Left colon (tissue), 2 donors: ENCODE measurements at regions not wholly inside any gene's neighbourhood (a gene's known extent, or its start where the extent isn't known, plus 50 kb on each side); places are given as distances from the start of the nearest gene placed in this dataset.
"Not testable (repeated sequence)": the region's sequence is repeated elsewhere in the genome, so short reads cannot be mapped to it uniquely, and the experiment has no call there.

Experiments used
- ATAC-seq: fragments of 200-7000 bp; cut with Tn5 transposase; one replicate; pipeline ENCODE4 v1.9.1; 2020; ENCODE audit warnings: mild to moderate bottlenecking, moderate library complexity
- DNase-seq, 2 donors: peaks; one replicate each; pipeline ENCODE4 v3.0.0-alpha.2; 2020
- intact Hi-C, 2 donors: fragments of 100-400 bp; cut with DNase I in 1 of 2; cut with micrococcal nuclease in 1 of 2; formaldehyde crosslinking; loops; one replicate each; pipeline versions ENCODE4 v1.11.2 to v1.14.0; 2022; cut with DNase I, micrococcal nuclease
- donor health status: DM: no; HTN: no; CAD: no.
- donor health status: DM: yes; HTN: yes; CAD: no.

- intact Hi-C loops: no loop called here
- no peak for DNase-seq
- ATAC-seq: no peak
Measured at GRCh38 chr6:11855743-11856142, 77.1 kb upstream of the ADTRP start.

GRCh38 chr6:11854408-11855165 is 76.0 kb upstream of the ADTRP start:
- ATAC-seq (no peak), DNase-seq (no peak)
- intact Hi-C loops: no loop called here

- no peak for ATAC-seq
- DNase-seq: no peak
- intact Hi-C loops: no loop called here
Measured at GRCh38 chr6:11853678-11854407, 75.2 kb upstream of the ADTRP start.

- DNase-seq: no peak
- ATAC-seq: no peak
- intact Hi-C loops: no loop called here
Measured at GRCh38 chr6:11852061-11852651, 73.6 kb upstream of the ADTRP start.

GRCh38 chr6:11851387-11851786 is 72.8 kb upstream of the ADTRP start:
- DNase-seq: no peak
- no peak for ATAC-seq
- intact Hi-C loops: no loop called here

GRCh38 chr6:11848852-11849731 is 70.5 kb upstream of the ADTRP start:
- ATAC-seq (peak; percentile 69), DNase-seq (no peak)
- intact Hi-C loops: no loop called here

- intact Hi-C loops: no loop called here
- no peak for ATAC-seq
- no peak for DNase-seq
Measured at GRCh38 chr6:11848346-11848651, 69.7 kb upstream of the ADTRP start.

- ATAC-seq: no peak
- intact Hi-C loops: no loop called here
- no peak for DNase-seq
Measured at GRCh38 chr6:11847515-11848345, 69.1 kb upstream of the ADTRP start.

- intact Hi-C loops, ATAC-seq, DNase-seq: not testable (repeated sequence)
Measured at GRCh38 chr6:11847068-11847467, 68.5 kb upstream of the ADTRP start.

- no peak for DNase-seq
- no peak for ATAC-seq
- intact Hi-C loops: no loop called here
Measured at GRCh38 chr6:11845664-11846577, 67.3 kb upstream of the ADTRP start.

- DNase-seq, intact Hi-C loops, ATAC-seq: not testable (repeated sequence)
Measured at GRCh38 chr6:11842795-11843194, 64.2 kb upstream of the ADTRP start.

- intact Hi-C loops: no loop called here
- DNase-seq (no peak), ATAC-seq (no peak)
Measured at GRCh38 chr6:11835065-11835464, 56.5 kb upstream of the ADTRP start.

- intact Hi-C loops: no loop called here
- DNase-seq (no peak), ATAC-seq (no peak)
Measured at GRCh38 chr6:11833626-11834592, 55.3 kb upstream of the ADTRP start.

- ATAC-seq (no peak), DNase-seq (no peak)
- intact Hi-C loops: no loop called here
Measured at GRCh38 chr6:11831653-11832052, 53.0 kb upstream of the ADTRP start.

- no peak for ATAC-seq
- intact Hi-C loops: no loop called here
- DNase-seq: no peak
Measured at GRCh38 chr6:11830520-11830919, 51.9 kb upstream of the ADTRP start.

GRCh38 chr6:11830105-11830504 is 51.5 kb upstream of the ADTRP start:
- ATAC-seq (no peak), DNase-seq (no peak)
- intact Hi-C loops: no loop called here
